ENCODE measurements at regions not wholly inside any gene's neighbourhood (a gene's known extent, or its start where the extent isn't known, plus 50 kb on each side); places are given as distances from the start of the nearest gene placed in this dataset.

- intact Hi-C loops (cut with DNase I; ENCODE audit: low total_unique reads): no loop called here
- no peak for TF ChIP-seq POLR2AphosphoS5 (IDR thresholded peaks at IDR 0.05)
- no peak for TF ChIP-seq CTCF (IDR thresholded peaks at IDR 0.05 in 8 of 11, conservative IDR thresholded peaks at IDR 0.05 in 3 of 11)
- TF ChIP-seq POLR2A (IDR thresholded peaks at IDR 0.05): no peak
- Histone ChIP-seq H3K9me3 (peaks cover 0 to 40% (median 21%) of the 10 kb centered on the region in 8 donors), H3K4me1 (no peaks in the 10 kb centered on the region), H3K36me3 (no peaks in the 10 kb centered on the region), H3K27me3 (replicated peaks in 1 of 7) (no peaks in the 10 kb centered on the region), H3K27ac (no peak overlapping the region), H3K4me3 (no peak overlapping the region)
- 49 to 63% (median 56%) methylated on average over 2 of the region's 2 CpGs for WGBS, 5 donors
- DNase-seq: no peak
These were observed 447.7 kb upstream of the CTSO start for GRCh38 chr4:156401371-156401770.

GRCh38 chr4:156396534-156396933, 442.9 kb upstream of the CTSO start:
- H3K9me3 ChIP-seq: peaks cover 0 to 3% (median 0%) of the 10 kb centered on the region in 8 donors
- H3K27ac ChIP-seq: no peak overlapping the region
- H3K27me3 ChIP-seq (replicated peaks in 1 of 7): no peaks in the 10 kb centered on the region
- 52 to 81% (median 72%) methylated on average over 2 of the region's 2 CpGs for WGBS, 5 donors
- no peaks in the 10 kb centered on the region for H3K36me3 ChIP-seq
- no peaks in the 10 kb centered on the region for H3K4me1 ChIP-seq
- no peak overlapping the region for H3K4me3 ChIP-seq
- DNase-seq: no peak
- intact Hi-C loops (cut with DNase I; ENCODE audit: low total_unique reads): no loop called here
- TF ChIP-seq POLR2AphosphoS5 (IDR thresholded peaks at IDR 0.05): no peak
- no peak for TF ChIP-seq POLR2A (IDR thresholded peaks at IDR 0.05)

DNA sequence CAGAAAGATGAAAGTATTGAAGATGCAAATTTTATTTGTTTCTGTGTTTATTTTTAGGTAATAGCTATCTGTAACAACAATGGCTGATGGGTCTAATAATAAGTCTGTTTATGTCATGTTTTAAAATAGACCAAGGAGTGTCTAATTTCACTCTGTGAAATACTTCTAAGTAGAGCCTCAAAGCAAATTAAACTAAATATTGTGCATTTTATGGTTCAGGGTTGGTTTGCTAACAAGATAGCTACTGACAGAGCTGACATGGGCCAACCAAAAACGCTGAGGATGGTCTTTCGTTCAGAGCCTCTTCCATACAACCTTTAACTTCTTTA, 437.6 kb upstream of the CTSO start:
- DNase-seq: no peak
- H3K4me3 ChIP-seq: no peak overlapping the region
- intact Hi-C loops (cut with DNase I; ENCODE audit: low total_unique reads): no loop called here
- no peak overlapping the region for H3K27ac ChIP-seq
- WGBS, 5 donors: 75 to 94% (median 82%) methylated on average over 2 of the region's 2 CpGs
- no peaks in the 10 kb centered on the region for H3K36me3 ChIP-seq
- no peaks in the 10 kb centered on the region for H3K4me1 ChIP-seq
- no peaks in the 10 kb centered on the region for H3K9me3 ChIP-seq
- no peaks in the 10 kb centered on the region for H3K27me3 ChIP-seq (replicated peaks in 1 of 7)
- TF ChIP-seq POLR2AphosphoS5 (IDR thresholded peaks at IDR 0.05) (no peak), CTCF (IDR thresholded peaks at IDR 0.05 in 8 of 11, conservative IDR thresholded peaks at IDR 0.05 in 3 of 11) (no peak), POLR2A (IDR thresholded peaks at IDR 0.05) (no peak)

DNA sequence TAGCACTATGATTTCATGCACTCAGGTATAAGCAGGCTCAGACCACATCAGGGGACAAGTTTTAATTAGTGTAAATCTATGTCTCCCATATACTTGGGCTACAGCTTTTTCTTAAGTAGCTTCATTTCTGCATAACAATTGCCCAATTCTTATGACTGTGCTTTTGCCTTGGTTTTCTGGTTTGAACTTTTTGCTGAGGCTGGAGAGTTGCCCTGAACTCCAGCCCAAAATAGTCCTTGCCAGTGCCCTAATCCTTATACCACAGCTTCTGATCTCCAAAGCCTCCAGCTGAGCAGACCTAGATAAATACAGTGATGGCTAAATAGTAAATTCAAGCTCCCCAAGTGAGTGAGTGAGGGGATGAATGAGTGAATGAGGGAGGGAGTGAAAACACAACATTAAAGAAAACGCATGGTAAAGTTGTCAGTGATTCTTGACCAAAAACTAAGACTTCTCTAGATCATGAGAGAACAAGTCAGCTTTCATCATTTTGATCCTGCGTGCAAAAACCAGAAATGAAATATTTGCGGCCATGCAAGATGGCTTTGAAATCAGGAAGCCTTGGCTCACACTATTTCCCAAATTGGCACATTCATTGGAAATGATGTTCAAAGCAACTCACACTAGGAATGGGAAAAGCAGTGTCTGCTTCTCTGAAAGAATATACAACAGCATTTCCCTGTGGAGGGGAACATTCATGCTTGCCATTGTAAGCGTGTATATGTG, 437.1 kb upstream of the CTSO start:
- Histone ChIP-seq H3K4me1 (no peaks in the 10 kb centered on the region), H3K27ac (no peak overlapping the region), H3K9me3 (no peaks in the 10 kb centered on the region), H3K36me3 (no peaks in the 10 kb centered on the region), H3K4me3 (no peak overlapping the region), H3K27me3 (replicated peaks in 1 of 7) (no peaks in the 10 kb centered on the region)
- intact Hi-C loops (cut with DNase I; ENCODE audit: low total_unique reads): no loop called here
- no peak for DNase-seq
- 75 to 92% (median 83%) methylated on average over 4 of the region's 4 CpGs for WGBS, 5 donors
- TF ChIP-seq POLR2A (IDR thresholded peaks at IDR 0.05): no peak

GRCh38 chr4:156388826-156389225, 435.2 kb upstream of the CTSO start:
- H3K4me1 ChIP-seq: no peaks in the 10 kb centered on the region
- H3K36me3 ChIP-seq: no peaks in the 10 kb centered on the region
- 57 to 75% (median 63%) methylated on average over 3 of the region's 3 CpGs for WGBS, 5 donors
- TF ChIP-seq POLR2AphosphoS5 (IDR thresholded peaks at IDR 0.05) (no peak), CTCF (IDR thresholded peaks at IDR 0.05 in 8 of 11, conservative IDR thresholded peaks at IDR 0.05 in 3 of 11) (no peak), POLR2A (IDR thresholded peaks at IDR 0.05) (no peak)
- no peak overlapping the region for H3K27ac ChIP-seq
- no peak overlapping the region for H3K4me3 ChIP-seq
- H3K9me3 ChIP-seq: no peaks in the 10 kb centered on the region
- DNase-seq: no peak
- no peaks in the 10 kb centered on the region for H3K27me3 ChIP-seq (replicated peaks in 1 of 7)
- intact Hi-C loops (cut with DNase I; ENCODE audit: low total_unique reads): no loop called here

Data from spleen (tissue), 11 donors.